Skeletal muscle tissue (tissue), 3 donors: ENCODE measurements at regions not wholly inside any gene's neighbourhood (a gene's known extent, or its start where the extent isn't known, plus 50 kb on each side); places are given as distances from the start of the nearest gene placed in this dataset.

ENCODE experiments used
- H3K27ac ChIP-seq: one replicate; pipeline ENCODE4 v1.7.0; 2013; ENCODE audit warnings: mild to moderate bottlenecking, low read depth, low read length, inconsistent platforms
- H3K27me3 ChIP-seq, 3 donors: one replicate each; pipeline ENCODE4 v1.7.0; 2013; ENCODE audit warnings: low read length in 3 of 3; ENCODE audit not compliant: control insufficient read depth in 3 of 3, insufficient read depth in 3 of 3
- H3K36me3 ChIP-seq, 3 donors: one replicate each; pipeline ENCODE4 v1.7.0; 2013; ENCODE audit warnings: low read length in 3 of 3; ENCODE audit not compliant: control insufficient read depth in 3 of 3, insufficient read depth in 3 of 3
- H3K4me1 ChIP-seq, 3 donors: one replicate each; pipeline ENCODE4 v1.7.0; 2013; ENCODE audit warnings: low read length in 3 of 3, mild to moderate bottlenecking in 3 of 3; ENCODE audit not compliant: control insufficient read depth in 3 of 3, insufficient read depth in 3 of 3
- H3K4me3 ChIP-seq, 3 donors: one replicate each; pipeline ENCODE4 v1.7.0; 2013; ENCODE audit warnings: low read length in 3 of 3
- H3K9ac ChIP-seq, 3 donors: one replicate each; pipeline ENCODE4 v1.7.0; 2013; ENCODE audit warnings: low read length in 3 of 3, mild to moderate bottlenecking in 3 of 3, moderate library complexity in 2 of 3, low read depth in 1 of 3
- H3K9me3 ChIP-seq, 3 donors: one replicate each; pipeline ENCODE4 v1.7.0; 2013; ENCODE audit warnings: low read length in 3 of 3; ENCODE audit not compliant: control insufficient read depth in 3 of 3
- donor health status: Osteomylitis.

DNA sequence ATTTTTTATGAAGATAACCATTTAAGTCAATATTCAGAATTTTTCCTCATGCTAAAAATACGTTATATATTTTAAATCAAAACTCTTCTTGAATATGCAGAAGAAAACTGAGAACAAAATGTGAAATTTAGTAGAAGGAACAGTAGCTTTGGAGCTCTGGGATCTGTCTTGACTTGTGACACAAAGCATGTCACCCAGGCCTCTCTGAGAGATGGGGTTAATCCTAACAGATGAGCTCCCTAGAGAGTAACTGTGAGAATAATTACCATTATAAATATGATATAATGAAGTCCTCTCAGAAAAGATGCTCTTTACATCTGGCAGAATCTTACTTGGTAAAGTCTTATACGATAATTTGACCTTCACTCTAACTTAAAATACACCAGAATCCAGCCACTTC is 272.0 kb downstream of the PTPRC start:
- H3K9me3 ChIP-seq = no peaks in the 10 kb centered on the region
- no peak overlapping the region for H3K4me3 ChIP-seq
- no peaks in the 10 kb centered on the region for H3K27me3 ChIP-seq
- H3K4me1 ChIP-seq = no peaks in the 10 kb centered on the region
- no peaks in the 10 kb centered on the region for H3K36me3 ChIP-seq
- H3K27ac ChIP-seq = no peak overlapping the region
- no peak overlapping the region for H3K9ac ChIP-seq

DNA sequence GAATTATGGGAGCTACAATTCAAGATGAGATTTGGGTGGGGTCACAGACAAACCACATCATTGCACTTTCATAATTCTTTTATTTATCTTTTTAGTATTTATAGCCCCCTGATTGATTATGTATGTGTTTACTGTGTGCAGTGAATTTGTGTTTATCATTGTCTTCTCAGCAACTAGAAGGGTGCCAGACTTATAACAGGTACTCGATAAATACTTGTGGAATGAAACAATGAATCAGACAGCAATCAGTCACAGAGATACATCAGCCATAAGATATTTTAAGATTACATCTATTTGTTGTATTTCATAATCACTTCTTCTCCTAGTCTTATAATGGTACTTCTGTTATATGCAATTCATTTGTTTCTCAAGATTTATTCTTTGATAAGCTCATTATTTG is 273.2 kb downstream of the PTPRC start:
- H3K4me1 ChIP-seq = no peaks in the 10 kb centered on the region
- H3K27me3 ChIP-seq = no peaks in the 10 kb centered on the region
- H3K36me3 ChIP-seq = no peaks in the 10 kb centered on the region
- H3K27ac ChIP-seq = no peak overlapping the region
- H3K9me3 ChIP-seq = no peaks in the 10 kb centered on the region
- H3K4me3 ChIP-seq = no peak overlapping the region
- H3K9ac ChIP-seq = no peak overlapping the region

DNA sequence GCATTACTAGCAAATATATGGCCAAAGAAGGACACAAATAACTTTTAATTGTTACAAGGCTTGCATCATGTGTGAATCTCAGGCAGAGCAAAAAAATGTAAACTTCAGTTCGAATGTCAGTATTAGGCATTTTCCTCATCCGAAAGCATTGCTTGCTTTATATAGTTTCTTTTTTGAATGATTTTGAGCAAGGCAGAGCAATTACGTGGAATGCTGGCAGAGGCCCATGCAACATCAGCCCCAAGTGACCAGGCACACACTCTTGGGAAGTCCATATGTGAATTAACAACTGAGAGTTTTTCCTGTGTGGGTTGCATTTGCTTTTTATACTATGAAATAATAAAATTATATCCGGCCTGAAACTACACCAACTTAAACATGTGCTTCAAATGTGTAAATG is 274.8 kb downstream of the PTPRC start:
- Histone ChIP-seq H3K36me3 (no peaks in the 10 kb centered on the region), H3K27me3 (no peaks in the 10 kb centered on the region), H3K27ac (no peak overlapping the region)

DNA sequence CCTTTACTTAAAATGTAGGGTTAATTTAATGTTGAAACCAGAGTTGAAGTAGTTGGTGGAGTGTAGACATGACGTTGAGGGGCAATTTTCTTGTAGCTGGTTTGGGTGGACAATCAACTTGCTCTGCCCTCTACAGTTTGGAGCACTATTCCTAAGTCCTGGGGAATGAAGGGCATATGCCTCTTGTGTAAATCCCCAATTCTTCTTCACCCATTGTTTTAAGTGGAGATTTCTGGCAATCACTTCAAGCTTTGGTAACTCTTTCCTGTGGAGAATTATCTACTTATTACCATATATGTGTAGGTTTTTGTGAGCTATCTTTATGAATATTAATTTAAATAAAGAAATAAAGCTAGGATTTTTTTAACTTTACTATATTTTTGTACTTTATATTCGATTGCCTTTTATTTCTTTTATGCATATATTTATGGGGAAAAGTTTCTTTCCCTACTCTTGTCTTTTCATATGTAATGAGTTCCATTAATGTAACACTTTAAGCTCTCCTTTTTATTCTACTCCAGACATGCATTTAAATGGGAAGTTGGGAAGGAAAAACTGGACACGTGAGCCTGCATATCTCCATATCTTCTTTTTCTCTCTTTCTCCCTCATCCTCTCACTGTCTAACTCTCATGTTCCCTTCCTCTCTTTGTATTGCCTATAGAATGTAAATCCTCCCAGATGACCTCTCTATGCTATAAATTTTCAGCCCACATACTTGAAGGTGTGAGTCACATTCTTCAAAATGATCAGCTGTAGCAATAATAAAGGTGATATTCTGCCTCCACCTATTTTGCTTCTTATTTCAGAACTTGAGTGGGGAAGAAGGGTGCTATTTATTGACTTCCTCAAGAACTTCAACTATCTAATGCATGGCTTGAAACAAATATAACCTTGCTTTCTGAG is 276.7 kb downstream of the PTPRC start:
- H3K36me3 ChIP-seq = no peaks in the 10 kb centered on the region
- no peak overlapping the region for H3K9ac ChIP-seq
- H3K4me3 ChIP-seq = no peak overlapping the region
- H3K9me3 ChIP-seq = no peaks in the 10 kb centered on the region
- no peaks in the 10 kb centered on the region for H3K4me1 ChIP-seq
- H3K27me3 ChIP-seq = no peaks in the 10 kb centered on the region
- no peak overlapping the region for H3K27ac ChIP-seq

More for the DNA sequence above, 274.8 kb downstream of the PTPRC start:
- H3K4me3 ChIP-seq = no peak overlapping the region
- H3K4me1 ChIP-seq = no peaks in the 10 kb centered on the region
- no peaks in the 10 kb centered on the region for H3K9me3 ChIP-seq
- H3K9ac ChIP-seq = no peak overlapping the region

DNA sequence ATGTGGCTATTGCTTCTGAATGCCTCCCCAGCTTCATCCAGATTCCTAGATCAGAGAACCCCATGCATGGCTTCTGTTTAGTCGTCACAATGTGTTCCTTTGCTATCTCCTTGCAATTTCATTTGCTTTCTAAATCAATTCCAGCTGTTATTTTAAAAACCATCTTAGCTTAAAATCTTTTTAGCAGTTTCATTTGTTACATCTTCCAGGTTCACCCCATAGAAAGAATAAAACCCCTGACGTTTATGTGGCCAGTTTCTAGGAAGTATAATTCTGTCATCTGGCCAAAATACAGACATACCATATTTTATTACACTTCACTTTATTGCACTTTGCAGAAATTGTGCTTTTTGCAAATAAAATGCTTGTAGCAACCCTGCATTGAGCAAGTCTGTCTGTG is 278.4 kb downstream of the PTPRC start:
- no peak overlapping the region for H3K27ac ChIP-seq
- no peaks in the 10 kb centered on the region for H3K27me3 ChIP-seq
- H3K36me3 ChIP-seq = no peaks in the 10 kb centered on the region
- no peak overlapping the region for H3K4me3 ChIP-seq
- no peak overlapping the region for H3K9ac ChIP-seq
- no peaks in the 10 kb centered on the region for H3K4me1 ChIP-seq
- no peaks in the 10 kb centered on the region for H3K9me3 ChIP-seq

DNA sequence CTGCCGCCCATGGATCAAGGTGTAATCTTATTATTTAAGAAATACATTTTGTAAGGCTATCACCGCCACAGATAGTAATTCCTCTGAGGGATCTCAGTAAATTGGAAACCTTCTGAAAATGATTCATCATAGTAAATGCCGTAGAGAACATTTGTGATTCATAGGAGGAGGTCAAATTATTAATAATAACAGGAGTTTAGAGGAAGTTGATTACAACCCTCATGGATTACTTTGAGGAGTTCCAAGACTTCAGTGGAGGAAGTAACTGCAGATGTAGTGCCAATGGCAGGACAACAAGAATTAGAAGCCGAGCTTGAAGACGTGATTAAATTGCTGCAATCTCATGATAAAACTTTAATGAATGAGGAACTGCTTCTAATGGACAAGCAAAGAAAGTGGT is 280.1 kb downstream of the PTPRC start:
- H3K9ac ChIP-seq = no peak overlapping the region
- no peaks in the 10 kb centered on the region for H3K4me1 ChIP-seq
- no peaks in the 10 kb centered on the region for H3K9me3 ChIP-seq
- no peak overlapping the region for H3K4me3 ChIP-seq
- no peaks in the 10 kb centered on the region for H3K36me3 ChIP-seq
- H3K27ac ChIP-seq = no peak overlapping the region
- H3K27me3 ChIP-seq = no peaks in the 10 kb centered on the region

DNA sequence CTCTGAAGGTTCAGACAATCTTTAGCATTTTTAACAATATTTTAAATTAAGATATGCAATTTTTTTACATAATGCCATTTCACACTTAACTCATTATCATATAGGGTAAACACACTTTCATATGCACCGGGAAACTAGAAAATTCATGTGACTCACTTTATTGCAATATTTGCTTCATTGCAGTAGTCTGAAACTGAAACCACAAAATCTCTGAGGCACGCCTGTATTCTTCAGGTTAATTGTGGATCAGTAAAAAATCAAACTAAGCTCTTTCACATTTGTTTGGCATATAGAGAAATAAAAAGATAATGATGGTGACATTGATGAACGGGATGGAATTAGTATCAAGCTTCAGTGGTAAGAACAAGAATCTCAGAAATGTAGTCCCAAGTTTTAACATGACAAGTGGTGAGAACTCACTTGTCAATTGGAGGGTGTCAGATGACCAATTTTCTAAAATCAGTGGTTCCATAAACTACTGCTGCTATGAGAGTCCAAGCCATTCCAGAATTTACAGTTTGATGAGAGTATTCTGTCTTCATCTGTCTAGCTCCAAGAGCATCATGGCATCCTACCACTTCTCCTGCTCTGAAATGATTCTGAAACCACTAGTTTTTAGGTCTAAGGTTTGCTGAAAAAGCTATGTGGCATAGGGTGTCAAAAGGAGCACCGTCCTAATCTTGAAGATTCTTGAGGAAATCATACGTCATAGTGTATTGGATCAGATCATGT is 281.0 kb downstream of the PTPRC start:
- Histone ChIP-seq H3K27me3 (no peaks in the 10 kb centered on the region), H3K4me3 (no peak overlapping the region), H3K9me3 (no peaks in the 10 kb centered on the region), H3K4me1 (no peaks in the 10 kb centered on the region), H3K27ac (no peak overlapping the region), H3K36me3 (no peaks in the 10 kb centered on the region), H3K9ac (no peak overlapping the region)

DNA sequence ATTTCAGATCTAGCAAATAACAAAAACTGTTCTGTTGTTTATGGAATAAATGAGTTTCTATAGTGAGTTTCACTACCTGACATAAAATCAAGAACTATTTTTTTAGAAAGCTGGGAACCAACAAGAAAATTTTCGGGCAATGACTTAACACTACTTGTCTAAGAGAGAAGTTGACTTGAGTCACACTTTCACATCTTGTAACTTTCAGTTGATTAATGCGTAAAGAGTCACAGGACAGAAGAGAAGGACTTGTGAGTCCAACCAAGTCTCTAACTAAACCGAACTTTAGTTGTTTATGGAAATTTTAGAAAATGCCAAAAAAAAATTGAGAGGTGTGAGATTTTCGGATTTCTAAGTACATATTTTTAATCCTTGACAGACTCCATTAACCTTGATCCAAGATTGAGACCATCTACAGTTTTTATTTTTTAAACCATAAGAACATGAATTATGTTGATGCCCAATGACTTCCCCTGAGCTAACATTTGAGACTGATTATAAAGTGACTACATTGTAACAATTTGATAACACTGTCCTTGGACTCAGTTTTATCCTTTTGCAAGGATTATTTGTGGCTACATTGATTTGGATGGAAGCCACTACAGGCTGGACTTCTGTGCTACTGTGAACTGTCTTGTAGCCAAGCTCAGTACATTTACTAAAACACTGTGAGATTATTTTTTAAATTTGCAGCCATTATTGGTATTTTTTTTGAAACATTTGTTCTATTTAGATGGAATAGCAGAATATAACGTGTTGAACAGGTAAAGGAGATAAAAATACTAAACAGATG is 284.0 kb downstream of the PTPRC start:
- Histone ChIP-seq H3K36me3 (no peaks in the 10 kb centered on the region), H3K4me3 (no peak overlapping the region), H3K27me3 (no peaks in the 10 kb centered on the region), H3K9ac (no peak overlapping the region), H3K27ac (peak overlapping the region; percentile 23), H3K9me3 (no peaks in the 10 kb centered on the region), H3K4me1 (no peaks in the 10 kb centered on the region)

DNA sequence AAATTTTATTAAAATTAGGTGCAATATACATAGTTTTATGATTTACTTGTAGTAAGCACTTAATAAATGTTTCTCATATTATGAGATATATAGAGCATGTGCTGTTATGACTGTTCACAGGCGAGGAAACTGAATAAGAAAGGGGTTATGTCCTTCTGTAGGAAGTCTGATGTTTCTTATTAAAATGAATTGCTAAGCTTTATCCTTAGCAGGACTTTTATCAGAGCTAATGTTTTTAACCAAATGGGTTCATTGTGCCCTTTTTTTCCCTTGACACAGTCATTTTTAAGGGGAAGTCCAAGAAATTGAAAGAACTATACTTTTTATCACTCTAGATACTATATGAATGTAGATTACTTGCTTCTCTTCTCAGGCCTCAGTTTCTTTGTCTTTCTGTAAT is 285.2 kb downstream of the PTPRC start:
- Histone ChIP-seq H3K4me3 (no peak overlapping the region), H3K9ac (no peak overlapping the region), H3K27ac (no peak overlapping the region), H3K36me3 (no peaks in the 10 kb centered on the region), H3K9me3 (no peaks in the 10 kb centered on the region), H3K27me3 (no peaks in the 10 kb centered on the region), H3K4me1 (no peaks in the 10 kb centered on the region)

DNA sequence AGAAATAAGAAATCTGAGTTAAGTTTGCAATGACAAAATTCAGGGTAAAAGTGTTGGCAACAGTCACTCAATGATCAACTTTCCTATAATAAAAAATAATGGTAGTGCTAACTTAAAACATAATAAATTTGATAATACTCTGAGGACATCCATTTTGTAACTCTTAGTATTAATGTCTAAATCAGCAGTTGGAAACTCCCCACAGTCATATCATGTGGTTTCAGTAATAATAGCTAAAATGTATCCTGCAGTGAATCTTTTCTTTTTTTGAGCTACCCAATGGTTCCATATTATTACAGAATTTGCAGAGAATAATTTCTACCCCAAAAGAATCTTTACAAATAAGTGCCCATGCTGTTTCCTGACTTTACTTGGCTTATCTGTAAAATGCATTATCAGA is 286.7 kb downstream of the PTPRC start:
- H3K4me1 ChIP-seq = no peaks in the 10 kb centered on the region
- no peaks in the 10 kb centered on the region for H3K9me3 ChIP-seq
- no peak overlapping the region for H3K9ac ChIP-seq
- H3K27me3 ChIP-seq = no peaks in the 10 kb centered on the region
- H3K4me3 ChIP-seq = no peak overlapping the region
- H3K36me3 ChIP-seq = no peaks in the 10 kb centered on the region
- H3K27ac ChIP-seq = no peak overlapping the region
